H7 (cell line): ENCODE measurements at regions not wholly inside any gene's neighbourhood (a gene's known extent, or its start where the extent isn't known, plus 50 kb on each side); places are given as distances from the start of the nearest gene placed in this dataset.

ENCODE experiments used
- DNase-seq: peaks from one replicate; pipeline ENCODE4 v3.0.0; 2012
- H3K27me3 ChIP-seq: 2 replicates; pipeline ENCODE4 v1.6.0; 2011; ENCODE audit warnings: mild to moderate bottlenecking, low read length; ENCODE audit not compliant: control insufficient read depth, insufficient read depth
- H3K36me3 ChIP-seq: replicated peaks from 2 replicates; pipeline ENCODE4 v1.5.1; 2011; ENCODE audit warnings: low read length; ENCODE audit not compliant: control insufficient read depth, insufficient read depth
- H3K4me3 ChIP-seq: 2 replicates; pipeline ENCODE4 v1.5.1; 2011; ENCODE audit warnings: low read depth, mild to moderate bottlenecking, control low read depth, low read length, moderate library complexity; ENCODE audit not compliant: insufficient read depth

DNA sequence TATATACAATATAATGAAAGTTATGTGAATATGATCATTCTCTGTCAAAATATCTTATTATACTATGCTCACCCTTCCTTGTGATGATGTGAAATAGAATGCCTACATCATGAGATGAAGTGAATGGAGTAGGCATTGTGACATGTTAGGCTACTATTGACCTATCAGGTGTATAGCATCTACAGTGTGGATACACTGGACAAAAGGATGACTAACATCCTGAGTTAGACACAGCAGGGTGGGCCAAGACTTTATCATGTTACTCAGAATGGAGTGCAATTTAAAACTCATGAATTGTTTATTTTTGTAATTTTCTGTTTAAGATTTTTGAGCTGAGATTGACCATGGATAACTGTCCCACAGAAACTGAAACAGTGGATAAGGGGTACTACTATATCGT, 53.4 kb upstream of the NAV3 start:
- Histone ChIP-seq H3K27me3 (no peaks in the 10 kb centered on the region), H3K4me3 (no peak overlapping the region), H3K36me3 (no peaks in the 10 kb centered on the region)
- DNase-seq = no peak

DNA sequence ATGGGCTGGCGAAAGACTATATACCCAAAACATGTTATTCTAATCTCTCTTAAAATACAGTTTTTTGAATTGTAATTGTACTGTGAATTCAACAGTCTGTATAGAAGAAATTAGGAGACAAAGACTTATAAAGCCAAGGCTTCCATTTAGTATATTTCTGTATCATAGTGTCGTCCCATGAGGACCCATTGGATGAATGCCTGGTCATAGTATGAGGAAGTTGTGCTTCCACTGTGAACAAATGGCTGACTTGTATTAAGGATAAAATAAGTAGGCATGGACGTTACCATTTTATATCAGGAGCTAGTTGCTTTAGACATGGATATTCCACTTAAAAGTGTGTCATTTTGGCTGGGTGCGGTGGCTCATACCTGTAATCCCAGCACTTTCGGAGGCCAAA, 55.9 kb upstream of the NAV3 start:
- Histone ChIP-seq H3K27me3 (no peaks in the 10 kb centered on the region), H3K36me3 (no peaks in the 10 kb centered on the region), H3K4me3 (no peak overlapping the region)
- no peak for DNase-seq

DNA sequence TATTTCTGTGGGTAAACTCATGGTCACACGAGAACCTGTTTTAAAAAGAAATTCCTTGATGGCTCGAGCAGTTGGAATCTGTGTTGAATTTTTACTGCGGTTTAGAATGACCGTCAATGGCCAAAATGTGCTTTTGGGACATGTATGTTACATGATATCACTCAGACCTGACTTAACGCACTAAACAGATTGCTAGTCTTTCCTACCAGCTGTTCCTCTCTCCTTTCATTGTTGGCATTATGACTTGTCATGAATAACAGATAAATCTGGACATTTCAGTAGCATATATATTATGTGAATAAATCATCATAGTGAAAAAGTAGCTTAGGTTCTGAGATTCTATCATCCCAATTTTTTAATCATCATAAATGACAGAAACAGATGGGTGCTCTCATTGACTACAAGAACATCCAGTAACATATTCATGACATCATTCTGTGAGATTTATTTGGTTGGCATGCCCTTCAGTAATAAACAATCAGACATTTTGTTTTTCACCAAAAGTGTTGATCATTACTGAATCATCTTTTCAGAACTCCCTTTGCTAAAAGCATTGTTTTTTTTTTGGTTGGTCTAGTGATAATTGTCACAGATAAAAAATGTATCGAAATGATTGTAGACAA, 57.9 kb upstream of the NAV3 start:
- Histone ChIP-seq H3K4me3 (no peak overlapping the region), H3K36me3 (no peaks in the 10 kb centered on the region), H3K27me3 (no peaks in the 10 kb centered on the region)
- DNase-seq = no peak

DNA sequence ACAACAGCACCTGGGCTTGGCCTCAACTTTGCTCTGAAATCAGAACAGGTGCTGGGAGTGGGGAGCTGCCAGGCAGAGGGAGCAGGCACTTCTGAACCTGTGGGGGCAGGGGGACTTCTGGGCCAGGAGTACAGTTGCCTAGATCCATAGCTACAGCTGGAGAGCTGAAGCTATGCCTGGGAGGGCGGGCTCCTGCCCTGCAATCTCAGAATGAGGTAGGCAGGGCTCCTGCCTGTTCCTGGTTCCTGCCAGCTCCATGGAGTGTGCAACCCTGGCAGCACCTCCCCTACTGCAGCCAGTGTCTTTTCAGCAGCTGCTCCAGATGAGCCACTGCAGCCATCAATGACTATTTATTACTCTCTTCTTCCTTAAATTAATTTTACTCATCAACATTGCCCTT, 62.1 kb upstream of the NAV3 start:
- no peaks in the 10 kb centered on the region for H3K36me3 ChIP-seq
- no peaks in the 10 kb centered on the region for H3K27me3 ChIP-seq
- H3K4me3 ChIP-seq = no peak overlapping the region
- no peak for DNase-seq

DNA sequence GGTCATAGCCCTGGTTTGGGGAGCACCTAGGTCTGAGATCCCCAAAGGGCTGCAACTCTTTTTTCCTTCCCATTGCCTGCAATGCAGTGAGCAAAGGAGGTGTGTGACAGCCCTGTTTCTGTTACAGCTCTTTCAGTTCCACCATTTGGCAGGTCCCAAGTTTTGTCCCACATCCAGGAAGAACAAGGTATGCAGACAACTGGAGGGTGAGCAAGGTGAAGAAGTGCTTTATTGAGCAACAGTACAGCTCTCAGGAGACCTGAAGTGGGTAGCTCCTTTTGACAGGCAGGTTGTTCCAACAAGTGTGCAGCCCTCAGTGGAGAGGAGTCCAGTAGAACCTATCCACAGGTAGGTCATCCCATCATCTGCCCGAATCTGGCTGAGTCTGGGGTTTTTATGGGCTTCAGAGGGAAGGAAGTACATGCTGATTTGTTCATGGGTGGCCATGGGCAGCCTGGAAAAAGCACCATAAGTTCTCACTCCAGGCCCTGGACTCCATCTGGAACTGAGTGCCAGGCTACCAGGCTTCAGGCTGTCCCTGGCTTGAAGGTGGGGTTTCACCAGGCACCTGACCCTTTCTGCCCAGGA, 62.8 kb upstream of the NAV3 start:
- H3K27me3 ChIP-seq = no peaks in the 10 kb centered on the region
- DNase-seq = no peak
- H3K4me3 ChIP-seq = no peak overlapping the region
- no peaks in the 10 kb centered on the region for H3K36me3 ChIP-seq

DNA sequence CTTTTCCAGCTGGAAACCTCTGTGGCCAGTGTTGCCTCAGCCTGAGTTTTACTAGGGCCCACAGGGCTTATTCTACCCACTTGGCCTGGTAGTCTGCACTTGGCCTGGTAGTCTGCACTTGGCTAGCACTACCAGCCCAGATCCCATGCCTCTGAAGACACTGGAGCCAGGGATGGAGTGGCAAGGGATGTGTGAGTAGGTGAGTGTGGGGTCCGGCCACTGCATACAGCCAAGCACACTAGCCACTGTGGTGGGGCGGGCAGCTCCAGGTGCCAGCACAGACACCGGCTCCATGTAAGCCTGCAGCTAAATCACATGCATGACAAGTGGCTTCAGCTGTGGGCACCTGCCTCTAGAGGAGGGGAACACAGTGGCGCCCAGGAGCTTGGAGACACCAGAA, 63.4 kb upstream of the NAV3 start:
- no peak for DNase-seq
- Histone ChIP-seq H3K27me3 (no peaks in the 10 kb centered on the region), H3K36me3 (no peaks in the 10 kb centered on the region), H3K4me3 (no peak overlapping the region)

DNA sequence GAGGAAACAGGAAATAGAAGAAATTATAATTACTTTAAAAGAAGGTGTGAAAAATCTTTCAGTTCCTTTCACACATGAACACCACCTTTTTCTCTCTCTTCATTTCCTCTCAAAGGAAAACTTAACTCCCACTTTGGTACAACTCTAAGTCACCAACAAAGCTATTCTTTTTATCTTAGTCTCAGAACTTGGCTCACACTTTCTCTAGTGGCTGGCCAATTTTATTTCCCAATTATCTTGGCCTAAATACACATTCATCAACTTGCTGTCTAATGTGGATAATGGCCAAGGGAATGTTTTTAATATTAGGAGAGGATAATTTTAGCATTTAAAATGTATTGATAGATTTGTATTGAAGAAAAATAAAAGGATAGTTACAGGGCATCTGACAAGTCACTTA, 64.5 kb upstream of the NAV3 start:
- DNase-seq = no peak
- H3K4me3 ChIP-seq = no peak overlapping the region
- H3K27me3 ChIP-seq = no peaks in the 10 kb centered on the region
- H3K36me3 ChIP-seq = no peaks in the 10 kb centered on the region

DNA sequence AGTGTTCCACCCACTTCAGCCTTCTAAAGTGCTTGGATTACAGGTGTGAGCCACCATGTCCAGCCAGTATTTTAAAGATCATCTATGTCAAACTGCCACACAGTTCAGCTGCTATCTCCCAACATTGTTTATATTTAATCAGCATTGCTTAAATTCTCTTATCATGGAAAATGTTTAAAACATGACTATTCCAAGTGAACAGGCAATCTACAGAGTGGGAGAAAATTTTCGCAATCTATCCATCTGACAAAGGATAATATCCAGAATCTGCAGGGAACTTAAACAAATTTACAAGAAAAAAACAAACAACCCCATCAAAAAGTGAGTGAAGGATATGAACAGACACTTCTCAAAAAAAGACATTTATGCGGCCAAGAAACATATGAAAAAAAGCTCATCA, 69.4 kb upstream of the NAV3 start:
- Histone ChIP-seq H3K4me3 (no peak overlapping the region), H3K27me3 (no peaks in the 10 kb centered on the region), H3K36me3 (no peaks in the 10 kb centered on the region)
- no peak for DNase-seq

DNA sequence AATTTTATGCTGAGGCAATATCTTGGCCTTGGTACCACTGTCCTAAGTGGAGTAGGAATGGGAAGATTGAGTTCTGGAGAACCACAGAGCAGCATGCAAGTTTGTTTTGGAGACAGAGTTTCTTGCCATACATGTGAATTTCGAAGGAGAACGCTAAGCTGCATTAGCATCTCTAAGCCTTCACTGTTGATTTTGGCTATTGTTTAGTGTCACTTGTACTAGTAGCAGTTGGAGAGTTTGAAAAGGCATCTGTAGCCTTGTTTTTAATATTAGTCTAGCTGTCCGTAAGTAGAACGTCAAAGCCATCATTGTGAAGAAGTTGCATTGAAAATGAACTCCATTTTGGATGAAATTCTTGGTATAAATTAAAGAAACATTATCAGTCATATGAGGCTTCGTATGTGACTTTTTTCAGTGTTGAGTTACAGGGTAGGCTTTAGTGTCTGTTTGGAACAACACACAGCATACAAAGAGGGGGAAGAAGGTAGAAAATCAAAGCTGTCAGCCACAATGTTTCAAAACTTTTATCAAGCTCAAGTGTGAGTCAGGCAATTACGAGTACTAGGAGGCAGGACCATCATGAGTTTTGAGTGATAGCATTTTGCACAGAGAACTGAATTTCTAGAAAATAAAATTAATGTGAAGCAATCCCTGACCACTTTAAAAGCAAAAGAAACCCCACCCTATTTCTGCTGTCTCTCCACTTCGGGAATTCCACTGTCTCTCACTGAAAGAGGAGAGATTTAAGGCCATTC, 70.2 kb upstream of the NAV3 start:
- Histone ChIP-seq H3K27me3 (no peaks in the 10 kb centered on the region), H3K36me3 (no peaks in the 10 kb centered on the region), H3K4me3 (no peak overlapping the region)
- DNase-seq = no peak

DNA sequence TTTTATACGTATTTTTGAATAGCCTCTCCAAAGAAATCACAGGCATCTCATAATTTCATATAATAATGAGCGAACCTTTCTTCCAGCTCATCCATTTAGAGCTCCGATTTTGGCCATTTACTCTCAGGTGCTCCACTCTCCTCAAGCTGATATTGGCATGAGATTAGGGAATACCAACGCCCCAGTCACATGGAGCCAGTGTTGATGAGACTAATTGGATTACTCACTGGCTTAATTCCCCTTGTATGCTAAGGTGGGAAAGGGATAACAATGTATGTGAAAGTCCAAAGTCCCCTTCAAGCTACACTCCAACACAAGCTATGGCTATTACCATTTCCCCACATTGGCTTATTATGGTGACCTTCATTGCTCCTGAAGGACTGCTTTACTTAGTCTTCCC, 76.6 kb upstream of the NAV3 start:
- H3K36me3 ChIP-seq = no peaks in the 10 kb centered on the region
- H3K4me3 ChIP-seq = no peak overlapping the region
- DNase-seq = no peak
- H3K27me3 ChIP-seq = no peaks in the 10 kb centered on the region

DNA sequence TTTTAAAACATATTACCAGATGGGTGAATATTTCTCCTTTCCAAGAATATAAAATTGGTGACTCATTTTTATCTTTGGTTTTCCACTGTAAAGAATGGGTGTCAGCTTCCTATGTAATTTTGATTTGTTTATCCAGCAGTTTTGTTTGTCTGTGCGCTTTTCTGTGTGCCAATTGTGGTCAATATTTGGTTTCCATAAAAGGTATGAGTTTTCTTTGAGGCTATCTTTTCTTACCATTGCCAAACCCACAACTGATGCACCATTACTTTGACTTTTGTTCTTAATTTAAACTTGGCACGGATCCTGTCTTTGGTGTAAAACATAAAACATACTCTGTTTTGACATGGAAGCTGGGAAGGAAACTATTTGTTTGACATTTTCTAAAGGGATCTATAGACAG, 78.8 kb upstream of the NAV3 start:
- H3K4me3 ChIP-seq = no peak overlapping the region
- no peaks in the 10 kb centered on the region for H3K27me3 ChIP-seq
- no peak for DNase-seq
- no peaks in the 10 kb centered on the region for H3K36me3 ChIP-seq

DNA sequence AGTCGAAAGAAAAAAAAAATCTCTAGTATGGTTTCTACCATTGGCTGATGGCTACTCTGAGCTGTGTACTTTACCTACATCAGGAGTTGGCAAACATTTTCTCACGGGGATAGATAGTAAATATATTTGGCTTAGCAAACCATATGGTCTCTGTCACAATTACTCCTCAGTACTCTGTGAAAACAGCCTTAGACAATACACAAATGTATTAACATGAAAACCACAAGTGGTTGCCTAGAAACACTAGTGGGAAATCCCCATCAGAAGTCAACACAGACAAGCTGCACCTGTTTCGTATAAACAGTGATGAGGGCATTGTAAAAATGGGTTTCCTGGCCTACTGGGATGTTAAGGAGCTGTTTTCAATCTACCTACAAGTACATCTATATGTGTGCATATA, 84.6 kb upstream of the NAV3 start:
- H3K27me3 ChIP-seq = no peaks in the 10 kb centered on the region
- H3K4me3 ChIP-seq = no peak overlapping the region
- DNase-seq = no peak
- H3K36me3 ChIP-seq = no peaks in the 10 kb centered on the region

DNA sequence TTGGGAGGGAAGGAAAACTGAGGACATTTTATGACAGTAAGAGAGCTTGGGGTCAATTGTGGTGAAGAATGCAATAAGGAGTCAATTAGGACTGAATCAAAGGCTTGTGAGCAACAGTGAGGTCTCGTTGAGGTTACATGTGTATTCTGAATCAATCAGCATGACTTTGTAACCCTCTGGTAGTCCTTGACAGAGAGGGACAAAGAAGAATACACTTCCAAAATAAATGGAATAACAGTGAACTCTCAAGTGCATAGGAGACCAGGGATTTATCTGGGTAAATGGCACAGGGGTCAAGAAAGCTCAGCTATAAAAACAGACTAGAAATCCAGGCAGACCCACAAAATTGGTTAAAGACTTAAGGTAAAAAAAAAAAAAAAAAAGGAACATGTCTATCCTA, 85.1 kb upstream of the NAV3 start:
- Histone ChIP-seq H3K36me3 (no peaks in the 10 kb centered on the region), H3K4me3 (no peak overlapping the region), H3K27me3 (no peaks in the 10 kb centered on the region)
- DNase-seq = no peak

DNA sequence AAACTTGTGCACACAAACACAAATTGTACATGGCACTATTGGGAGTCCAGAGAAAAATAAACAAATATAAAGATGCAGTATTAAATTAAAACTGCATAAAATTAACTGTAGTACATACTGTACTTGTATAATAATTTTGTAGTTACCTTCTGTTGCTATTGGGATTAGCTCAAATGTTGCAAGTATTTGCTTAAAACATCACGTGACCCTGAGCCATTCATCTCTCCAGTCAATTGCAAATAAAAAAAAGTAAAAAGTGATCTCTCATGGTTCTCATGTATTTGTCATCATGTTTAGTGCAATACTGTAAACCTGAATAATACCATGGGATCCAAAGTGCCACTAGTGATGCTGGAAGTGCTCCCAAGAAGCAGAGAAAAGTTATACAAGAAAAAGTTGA, 88.1 kb upstream of the NAV3 start:
- no peak overlapping the region for H3K4me3 ChIP-seq
- no peaks in the 10 kb centered on the region for H3K36me3 ChIP-seq
- no peaks in the 10 kb centered on the region for H3K27me3 ChIP-seq
- no peak for DNase-seq

DNA sequence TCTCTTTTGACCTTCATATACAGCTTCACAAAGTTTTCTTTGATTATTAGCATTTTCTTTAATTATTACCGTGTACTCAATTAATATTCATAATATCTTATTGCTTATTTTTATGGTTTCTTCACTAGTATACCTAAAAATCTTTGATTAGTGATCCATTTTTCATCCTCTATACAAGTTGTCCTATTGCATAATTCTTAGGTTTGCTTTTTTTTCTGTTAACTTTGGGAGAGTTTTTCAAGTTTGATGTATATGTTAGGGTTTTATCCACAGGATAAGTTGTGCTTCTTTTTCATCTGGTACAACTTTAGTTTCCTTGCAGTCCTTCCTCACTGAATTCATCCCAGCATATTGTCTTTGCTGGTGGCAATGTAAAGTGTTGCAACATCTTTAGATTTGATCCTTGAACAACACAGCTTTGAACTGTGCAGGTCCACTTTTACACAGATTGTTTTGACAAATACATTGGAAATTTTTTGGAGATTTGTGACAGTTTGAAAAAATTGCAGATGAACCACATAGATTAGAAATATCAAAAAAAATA, 88.6 kb upstream of the NAV3 start:
- no peaks in the 10 kb centered on the region for H3K36me3 ChIP-seq
- DNase-seq = no peak
- no peak overlapping the region for H3K4me3 ChIP-seq
- H3K27me3 ChIP-seq = no peaks in the 10 kb centered on the region
